ENCODE measurements at regions not wholly inside any gene's neighbourhood (a gene's known extent, or its start where the extent isn't known, plus 50 kb on each side); places are given as distances from the start of the nearest gene placed in this dataset.
"Not testable (repeated sequence)": the region's sequence is repeated elsewhere in the genome, so short reads cannot be mapped to it uniquely, and the experiment has no call there.

- H3K9me3 ChIP-seq: peaks cover 0 to 6% of the 10 kb centered on the region in 2 donors
- H3K4me3 ChIP-seq: no peak overlapping the region
- H3K27ac ChIP-seq: no peak overlapping the region
- intact Hi-C loops (cut with DNase I; ENCODE audit: low total_unique reads): no loop called here
- H3K27me3 ChIP-seq: peaks cover 0 to 16% of the 10 kb centered on the region in 2 donors
- H3K4me1 ChIP-seq: no peaks in the 10 kb centered on the region
- no peak for TF ChIP-seq POLR2A (IDR thresholded peaks at IDR 0.05)
- no peak for TF ChIP-seq CTCF (IDR thresholded peaks at IDR 0.05)
- TF ChIP-seq POLR2AphosphoS5 (IDR thresholded peaks at IDR 0.05): no peak
- no peaks in the 10 kb centered on the region for H3K36me3 ChIP-seq
- DNase-seq (ENCODE audit: low spot score in 2 of 2): no peak
Measured at GRCh38 chrX:101823236-101823635, 108.6 kb downstream of the ZMAT1 start.

- H3K4me1 ChIP-seq; intact Hi-C loops (cut with DNase I; ENCODE audit: low total_unique reads); H3K4me3 ChIP-seq; H3K36me3 ChIP-seq; H3K27ac ChIP-seq; DNase-seq (ENCODE audit: low spot score in 2 of 2): not testable (repeated sequence)
- Histone ChIP-seq H3K27me3 (peaks cover 0 to 15% of the 10 kb centered on the region in 2 donors), H3K9me3 (peaks cover 6 to 39% of the 10 kb centered on the region in 2 donors)
Measured at GRCh38 chrX:101817739-101818138, 114.1 kb downstream of the ZMAT1 start.

- DNase-seq (ENCODE audit: low spot score in 2 of 2): no peak
- intact Hi-C loops (cut with DNase I; ENCODE audit: low total_unique reads): no loop called here
- H3K27ac ChIP-seq: no peak overlapping the region
Measured at GRCh38 chrX:101813200-101813599, 118.6 kb downstream of the ZMAT1 start.

GRCh38 chrX:101803451-101803850 is 128.4 kb downstream of the ZMAT1 start:
- TF ChIP-seq POLR2A (IDR thresholded peaks at IDR 0.05) (no peak), POLR2AphosphoS5 (IDR thresholded peaks at IDR 0.05) (no peak), CTCF (IDR thresholded peaks at IDR 0.05) (peak in 1 of 3 donors; percentile 28)
- intact Hi-C loops (cut with DNase I; ENCODE audit: low total_unique reads): no loop called here
- Histone ChIP-seq H3K27ac (no peak overlapping the region), H3K4me1 (no peaks in the 10 kb centered on the region), H3K27me3 (no peaks in the 10 kb centered on the region), H3K9me3 (peaks cover 0 to 8% of the 10 kb centered on the region in 2 donors), H3K4me3 (no peak overlapping the region), H3K36me3 (no peaks in the 10 kb centered on the region)
- DNase-seq (ENCODE audit: low spot score in 2 of 2): no peak

More at GRCh38 chrX:101813200-101813599, 118.6 kb downstream of the ZMAT1 start:
- TF ChIP-seq POLR2A (IDR thresholded peaks at IDR 0.05) (no peak), CTCF (IDR thresholded peaks at IDR 0.05) (no peak), POLR2AphosphoS5 (IDR thresholded peaks at IDR 0.05) (no peak)
- H3K36me3 ChIP-seq: no peaks in the 10 kb centered on the region
- H3K9me3 ChIP-seq: peaks cover 12 to 42% of the 10 kb centered on the region in 2 donors
- no peaks in the 10 kb centered on the region for H3K4me1 ChIP-seq
- no peak overlapping the region for H3K4me3 ChIP-seq
- peaks cover 0 to 7% of the 10 kb centered on the region in 2 donors for H3K27me3 ChIP-seq

- Histone ChIP-seq H3K27me3 (peaks cover 0 to 9% of the 10 kb centered on the region in 2 donors), H3K9me3 (no peaks in the 10 kb centered on the region), H3K27ac (no peak overlapping the region), H3K36me3 (no peaks in the 10 kb centered on the region), H3K4me1 (no peaks in the 10 kb centered on the region), H3K4me3 (peak overlapping the region in 1 of 3 donors; percentile 13)
- intact Hi-C loops (cut with DNase I; ENCODE audit: low total_unique reads): no loop called here
- no peak for TF ChIP-seq POLR2A (IDR thresholded peaks at IDR 0.05)
- no peak for TF ChIP-seq POLR2AphosphoS5 (IDR thresholded peaks at IDR 0.05)
- peak; percentile 57 to 75 (median 70) for TF ChIP-seq CTCF (IDR thresholded peaks at IDR 0.05)
- peak; percentile 62 to 72 for DNase-seq (ENCODE audit: low spot score in 2 of 2)
Measured at GRCh38 chrX:101799387-101799786, 132.4 kb downstream of the ZMAT1 start.

- H3K27me3 ChIP-seq: peaks cover 0 to 16% of the 10 kb centered on the region in 2 donors
- no peak overlapping the region for H3K4me3 ChIP-seq
- H3K9me3 ChIP-seq: no peaks in the 10 kb centered on the region
- H3K36me3 ChIP-seq: no peaks in the 10 kb centered on the region
- no peak overlapping the region for H3K27ac ChIP-seq
- intact Hi-C loops (cut with DNase I; ENCODE audit: low total_unique reads): no loop called here
- no peak for DNase-seq (ENCODE audit: low spot score in 2 of 2)
- TF ChIP-seq POLR2A (IDR thresholded peaks at IDR 0.05): no peak
- no peak for TF ChIP-seq POLR2AphosphoS5 (IDR thresholded peaks at IDR 0.05)
- no peak for TF ChIP-seq CTCF (IDR thresholded peaks at IDR 0.05)
- no peaks in the 10 kb centered on the region for H3K4me1 ChIP-seq
Measured at GRCh38 chrX:101787934-101788333, 128.3 kb upstream of the ARMCX2 start.

All from breast epithelium (tissue), 4 donors.